22Rv1 (cell line): ENCODE measurements at regions not wholly inside any gene's neighbourhood (a gene's known extent, or its start where the extent isn't known, plus 50 kb on each side); places are given as distances from the start of the nearest gene placed in this dataset.

ENCODE experiments used
- ZFX ChIP-seq: fragments of 450-650 bp; IDR thresholded peaks from 2 replicates; pipeline ENCODE4 v1.6.1; 2017; ENCODE audit warnings: antibody characterized with exemption, borderline replicate concordance
- TF ChIP-seq, protein P1 (sequence below): fragments of 450-650 bp; IDR thresholded peaks from 2 replicates; pipeline ENCODE4 v1.5.1; 2017; ENCODE audit warnings: mild to moderate bottlenecking

DNA sequence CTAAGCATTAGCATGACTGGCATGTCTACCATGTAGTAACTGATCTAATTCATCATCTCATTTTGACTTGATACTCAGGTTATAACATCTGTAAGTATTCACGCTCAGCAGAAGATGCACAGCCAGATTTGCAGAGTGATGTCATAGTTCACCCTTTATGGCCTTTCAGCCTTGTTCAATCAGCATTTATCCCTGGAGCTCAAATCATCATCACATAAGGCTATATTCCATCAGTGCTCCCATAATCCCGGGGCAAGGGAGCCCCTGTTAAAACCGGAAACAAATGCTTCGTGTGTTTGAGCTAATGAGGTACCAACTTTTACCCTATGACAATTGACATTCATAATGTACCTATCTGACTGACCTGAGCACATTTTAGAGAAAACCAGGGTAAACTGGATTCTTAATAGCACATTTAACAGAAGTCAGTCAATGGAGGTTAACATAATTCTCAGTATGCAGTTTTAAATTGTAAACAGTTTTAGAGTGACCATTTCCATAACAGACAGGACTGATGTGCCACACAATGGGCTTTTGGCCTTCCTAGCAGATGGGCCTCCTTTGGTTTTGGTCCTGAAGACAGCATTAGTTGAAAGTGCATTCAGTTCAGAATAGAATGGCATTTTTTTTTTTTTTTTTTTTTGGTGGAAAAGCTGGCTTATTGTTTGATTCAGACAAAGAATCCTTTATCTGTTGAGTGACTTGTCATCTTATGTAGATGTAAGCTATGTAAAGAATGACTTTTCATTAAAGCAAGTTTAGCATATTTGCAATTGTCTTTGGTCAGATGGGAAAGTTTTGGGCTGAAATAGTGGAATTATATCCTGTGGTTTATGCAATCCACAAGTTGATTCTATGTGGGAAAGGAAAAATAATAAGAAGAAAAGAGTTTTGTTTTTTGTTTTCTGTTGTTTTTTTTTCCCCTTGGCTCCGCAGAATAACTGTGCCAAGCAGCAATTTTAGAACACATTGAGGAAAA is 866.0 kb upstream of the ACVR2A start:
- TF ChIP-seq, protein P1, sequence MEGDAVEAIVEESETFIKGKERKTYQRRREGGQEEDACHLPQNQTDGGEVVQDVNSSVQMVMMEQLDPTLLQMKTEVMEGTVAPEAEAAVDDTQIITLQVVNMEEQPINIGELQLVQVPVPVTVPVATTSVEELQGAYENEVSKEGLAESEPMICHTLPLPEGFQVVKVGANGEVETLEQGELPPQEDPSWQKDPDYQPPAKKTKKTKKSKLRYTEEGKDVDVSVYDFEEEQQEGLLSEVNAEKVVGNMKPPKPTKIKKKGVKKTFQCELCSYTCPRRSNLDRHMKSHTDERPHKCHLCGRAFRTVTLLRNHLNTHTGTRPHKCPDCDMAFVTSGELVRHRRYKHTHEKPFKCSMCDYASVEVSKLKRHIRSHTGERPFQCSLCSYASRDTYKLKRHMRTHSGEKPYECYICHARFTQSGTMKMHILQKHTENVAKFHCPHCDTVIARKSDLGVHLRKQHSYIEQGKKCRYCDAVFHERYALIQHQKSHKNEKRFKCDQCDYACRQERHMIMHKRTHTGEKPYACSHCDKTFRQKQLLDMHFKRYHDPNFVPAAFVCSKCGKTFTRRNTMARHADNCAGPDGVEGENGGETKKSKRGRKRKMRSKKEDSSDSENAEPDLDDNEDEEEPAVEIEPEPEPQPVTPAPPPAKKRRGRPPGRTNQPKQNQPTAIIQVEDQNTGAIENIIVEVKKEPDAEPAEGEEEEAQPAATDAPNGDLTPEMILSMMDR: no peak
- TF ChIP-seq ZFX: no peak
